SK-N-SH (cell line): ENCODE measurements at regions not wholly inside any gene's neighbourhood (a gene's known extent, or its start where the extent isn't known, plus 50 kb on each side); places are given as distances from the start of the nearest gene placed in this dataset.
A peak's percentile ranks its signal among the peaks of the same experiment; 100 is the strongest.

Source experiments
- CTCF ChIA-PET: fragments of 300-600, 350-600 bp; formaldehyde crosslinking; extraction: SDS; loops from one replicate; lab custom pipeline; 2021; lab: Yijun Ruan, JAX
- POLR2A ChIA-PET: fragments of 350-600 bp; sonication (Branson Sonifier 250); formaldehyde crosslinking; extraction: SDS; loops from one replicate; lab custom pipeline; 2020; ENCODE audit warnings: antibody characterized with exemption, inconsistent platforms; lab: Yijun Ruan, JAX
- DNase-seq: peaks from one replicate; pipeline ENCODE4 v3.0.0; 2012
- H2AFZ ChIP-seq: fragments of 200-600 bp; sonication (generic); 2 replicates; pipeline ENCODE4 v1.8.1; 2016; ENCODE audit warnings: antibody characterized with exemption, mild to moderate bottlenecking, low read depth
- H3F3A ChIP-seq: fragments of 200-600 bp; sonication (generic); replicated peaks from 2 replicates; pipeline ENCODE3; 2016; ENCODE audit warnings: antibody characterized with exemption, mild to moderate bottlenecking; ENCODE audit not compliant: insufficient read depth
- H3K27ac ChIP-seq, 2 experiments: fragments of 200-500 bp in 1 of 2; fragments of 200-600 bp in 1 of 2; sonication (Bioruptor generic) in 1 of 2; sonication (generic), shearing (Covaris generic) in 1 of 2; 2 replicates each; pipeline versions ENCODE4 v1.5.1 to v1.6.1; 2014 to 2016; ENCODE audit warnings: low read depth in 2 of 2, inconsistent platforms in 1 of 2, low read length in 1 of 2, mild to moderate bottlenecking in 1 of 2, mixed read lengths in 1 of 2
- H3K27me3 ChIP-seq: fragments of 200-600 bp; sonication (generic), shearing (Covaris generic); 2 replicates; pipeline ENCODE4 v1.6.1; 2016; ENCODE audit warnings: mixed run types; ENCODE audit not compliant: insufficient read depth
- H3K36me3 ChIP-seq, 2 experiments: fragments of 200-500 bp in 1 of 2; fragments of 200-600 bp in 1 of 2; sonication (Bioruptor generic) in 1 of 2; sonication (generic) in 1 of 2; replicated peaks in 1 of 2; 2 replicates each; pipeline versions ENCODE3 to v1.5.1; 2014 to 2016; ENCODE audit warnings: low read length in 1 of 2, mild to moderate bottlenecking in 1 of 2; ENCODE audit not compliant: insufficient read depth in 2 of 2, control insufficient read depth in 1 of 2
- H3K4me1 ChIP-seq, 2 experiments: fragments of 200-500 bp in 1 of 2; fragments of 200-600 bp in 1 of 2; sonication (Bioruptor generic) in 1 of 2; sonication (generic), shearing (Covaris generic) in 1 of 2; 2 replicates each; pipeline versions ENCODE4 v1.5.1 to v1.6.1; 2014 to 2016; ENCODE audit warnings: low read depth in 1 of 2, low read length in 1 of 2, mixed run types in 1 of 2; ENCODE audit not compliant: insufficient read depth in 2 of 2, control insufficient read depth in 1 of 2
- H3K4me2 ChIP-seq: fragments of 200-600 bp; sonication (generic), shearing (Covaris generic); 2 replicates; pipeline ENCODE4 v1.6.1; 2017; ENCODE audit warnings: mixed run types
- H3K4me3 ChIP-seq, 2 experiments: fragments of 200-500 bp in 1 of 2; fragments of 200-600 bp in 1 of 2; sonication (Bioruptor generic) in 1 of 2; sonication (generic), shearing (Covaris generic) in 1 of 2; 2 replicates each; pipeline versions ENCODE4 v1.5.1 to v1.8.1; 2014 to 2016; ENCODE audit warnings: low read depth in 2 of 2, inconsistent platforms in 1 of 2, low read length in 1 of 2, mild to moderate bottlenecking in 1 of 2, mixed read lengths in 1 of 2, moderate library complexity in 1 of 2
- H3K79me2 ChIP-seq: fragments of 200-600 bp; sonication (generic); 2 replicates; pipeline ENCODE4 v1.8.1; 2017; ENCODE audit warnings: mild to moderate bottlenecking; ENCODE audit not compliant: insufficient read depth
- H3K9ac ChIP-seq: fragments of 200-600 bp; sonication (generic); 2 replicates; pipeline ENCODE4 v1.6.1; 2017; ENCODE audit warnings: mixed run types
- H3K9me2 ChIP-seq: fragments of 200-600 bp; sonication (generic); 2 replicates; pipeline ENCODE4 v1.6.1; 2017; ENCODE audit warnings: mixed run types
- H3K9me3 ChIP-seq: fragments of 200-600 bp; sonication (generic); 2 replicates; pipeline ENCODE4 v1.6.1; 2017; ENCODE audit warnings: mixed run types, mild to moderate bottlenecking, moderate library complexity
- H4K20me1 ChIP-seq: fragments of 200-600 bp; sonication (generic); 2 replicates; pipeline ENCODE4 v1.6.1; 2017; ENCODE audit warnings: mild to moderate bottlenecking, mixed run types; ENCODE audit not compliant: insufficient read depth
- CHD2 ChIP-seq: fragments of 150-350 bp; IDR thresholded peaks from 2 replicates; pipeline ENCODE4 v1.6.1; 2018; ENCODE audit warnings: low read length; ENCODE audit not compliant: partially characterized antibody
- FOXJ3 ChIP-seq: sonication (generic); formaldehyde crosslinking; IDR thresholded peaks from 2 replicates; pipeline ENCODE4 v1.5.1; 2020; ENCODE audit warnings: mild to moderate bottlenecking, missing genetic modification reagents
- FOXM1 ChIP-seq: IDR thresholded peaks from 2 replicates; pipeline ENCODE4 v1.4.0; 2012; ENCODE audit warnings: low read depth, mild to moderate bottlenecking
- MAX ChIP-seq: IDR thresholded peaks from 2 replicates; pipeline ENCODE4 v1.4.0; 2012; ENCODE audit warnings: low read depth
- MEF2A ChIP-seq: IDR thresholded peaks from 2 replicates; pipeline ENCODE4 v1.4.0; 2012; ENCODE audit warnings: low read depth, borderline replicate concordance
- MXI1 ChIP-seq: IDR thresholded peaks from 2 replicates; pipeline ENCODE4 v1.6.1; 2012; ENCODE audit warnings: mild to moderate bottlenecking, low read depth, low read length, improper control_type of control experiment
- NFIC ChIP-seq: IDR thresholded peaks from 2 replicates; pipeline ENCODE4 v1.4.0; 2012; ENCODE audit warnings: borderline replicate concordance
- NRF1 ChIP-seq: IDR thresholded peaks from 2 replicates; pipeline ENCODE4 v1.6.1; 2012; ENCODE audit warnings: low read depth, mild to moderate bottlenecking, low read length
- POLR2AphosphoS5 ChIP-seq: IDR thresholded peaks from 2 replicates; pipeline ENCODE4 v1.6.1; 2012; ENCODE audit warnings: low read depth, low read length
- RAD21 ChIP-seq: IDR thresholded peaks from 2 replicates; pipeline ENCODE4 v1.6.1; 2012; ENCODE audit warnings: mild to moderate bottlenecking, low read length
- RCOR1 ChIP-seq: fragments of 150-350 bp; IDR thresholded peaks from 2 replicates; pipeline ENCODE4 v1.6.1; 2017; ENCODE audit warnings: antibody characterized with exemption, low read length
- RXRA ChIP-seq: IDR thresholded peaks from 2 replicates; pipeline ENCODE4 v1.4.0; 2012; ENCODE audit warnings: low read depth, mild to moderate bottlenecking, borderline replicate concordance
- TAF1 ChIP-seq: IDR thresholded peaks from 2 replicates; pipeline ENCODE4 v1.6.1; 2012; ENCODE audit warnings: low read depth, mild to moderate bottlenecking, low read length, moderate library complexity, borderline replicate concordance
- TEAD4 ChIP-seq: IDR thresholded peaks from 2 replicates; pipeline ENCODE4 v1.4.0; 2012; ENCODE audit warnings: mild to moderate bottlenecking, borderline replicate concordance; ENCODE audit not compliant: insufficient read depth
- WGBS: methylation state at CpG from one replicate; pipeline ENCODE4 v1.1.6; 2017; ENCODE audit warnings: low lambda C conversion rate; 5-methylcytosine and 5-hydroxymethylcytosine counted together
- TF ChIP-seq, protein P1 (sequence below): IDR thresholded peaks from 2 replicates; pipeline ENCODE4; 2012
- TF ChIP-seq, protein P2 (sequence below): IDR thresholded peaks from 2 replicates; pipeline ENCODE4 v1.4.0; 2012; ENCODE audit warnings: low read depth, borderline replicate concordance
- TF ChIP-seq, protein P3 (sequence below): IDR thresholded peaks from 2 replicates; pipeline ENCODE4 v1.4.0; 2012; ENCODE audit warnings: low read depth, borderline replicate concordance

- TF ChIP-seq CHD2 (no peak), MXI1 (no peak)
Observed at GRCh38 chr17:70344386-70345060, 175.2 kb downstream of the KCNJ2 start (continued).

- H3K4me3 ChIP-seq: no peak overlapping the region
- H3K9ac ChIP-seq: no peak overlapping the region
- no peaks in the 10 kb centered on the region for H3K36me3 ChIP-seq
- no peaks in the 10 kb centered on the region for H3K4me1 ChIP-seq
- DNase-seq: no peak
- H4K20me1 ChIP-seq: no peaks in the 10 kb centered on the region
- no peaks in the 10 kb centered on the region for H3K9me2 ChIP-seq
- ChIA-PET POLR2A (no interaction called here), CTCF (interaction anchor here (0.6 to 1.0 kb wide), 3 partner anchors 9 to 819 kb away, joined by 4 to 5 read pairs (median 4); no protein-coding TSS in a partner anchor)
- H3K79me2 ChIP-seq: no peaks in the 10 kb centered on the region
- H3F3A ChIP-seq: no peaks in the 10 kb centered on the region
- no peak for TF ChIP-seq POLR2AphosphoS5
- TF ChIP-seq, protein P1, sequence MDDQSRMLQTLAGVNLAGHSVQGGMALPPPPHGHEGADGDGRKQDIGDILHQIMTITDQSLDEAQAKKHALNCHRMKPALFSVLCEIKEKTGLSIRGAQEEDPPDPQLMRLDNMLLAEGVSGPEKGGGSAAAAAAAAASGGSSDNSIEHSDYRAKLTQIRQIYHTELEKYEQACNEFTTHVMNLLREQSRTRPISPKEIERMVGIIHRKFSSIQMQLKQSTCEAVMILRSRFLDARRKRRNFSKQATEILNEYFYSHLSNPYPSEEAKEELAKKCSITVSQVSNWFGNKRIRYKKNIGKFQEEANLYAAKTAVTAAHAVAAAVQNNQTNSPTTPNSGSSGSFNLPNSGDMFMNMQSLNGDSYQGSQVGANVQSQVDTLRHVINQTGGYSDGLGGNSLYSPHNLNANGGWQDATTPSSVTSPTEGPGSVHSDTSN: no peak
- TF ChIP-seq CHD2: no peak
- no peak for TF ChIP-seq RXRA
- TF ChIP-seq TEAD4: no peak
- TF ChIP-seq TAF1: no peak
- TF ChIP-seq, protein P2, sequence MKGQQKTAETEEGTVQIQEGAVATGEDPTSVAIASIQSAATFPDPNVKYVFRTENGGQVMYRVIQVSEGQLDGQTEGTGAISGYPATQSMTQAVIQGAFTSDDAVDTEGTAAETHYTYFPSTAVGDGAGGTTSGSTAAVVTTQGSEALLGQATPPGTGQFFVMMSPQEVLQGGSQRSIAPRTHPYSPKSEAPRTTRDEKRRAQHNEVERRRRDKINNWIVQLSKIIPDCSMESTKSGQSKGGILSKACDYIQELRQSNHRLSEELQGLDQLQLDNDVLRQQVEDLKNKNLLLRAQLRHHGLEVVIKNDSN: no peak
- TF ChIP-seq NFIC: no peak
- no peak for TF ChIP-seq MAX
- TF ChIP-seq MEF2A: no peak
- TF ChIP-seq RAD21: no peak
- no peak for TF ChIP-seq FOXM1
- TF ChIP-seq MXI1: no peak
- TF ChIP-seq FOXJ3 (CRISPR knock-in tag): no peak
- TF ChIP-seq, protein P3, sequence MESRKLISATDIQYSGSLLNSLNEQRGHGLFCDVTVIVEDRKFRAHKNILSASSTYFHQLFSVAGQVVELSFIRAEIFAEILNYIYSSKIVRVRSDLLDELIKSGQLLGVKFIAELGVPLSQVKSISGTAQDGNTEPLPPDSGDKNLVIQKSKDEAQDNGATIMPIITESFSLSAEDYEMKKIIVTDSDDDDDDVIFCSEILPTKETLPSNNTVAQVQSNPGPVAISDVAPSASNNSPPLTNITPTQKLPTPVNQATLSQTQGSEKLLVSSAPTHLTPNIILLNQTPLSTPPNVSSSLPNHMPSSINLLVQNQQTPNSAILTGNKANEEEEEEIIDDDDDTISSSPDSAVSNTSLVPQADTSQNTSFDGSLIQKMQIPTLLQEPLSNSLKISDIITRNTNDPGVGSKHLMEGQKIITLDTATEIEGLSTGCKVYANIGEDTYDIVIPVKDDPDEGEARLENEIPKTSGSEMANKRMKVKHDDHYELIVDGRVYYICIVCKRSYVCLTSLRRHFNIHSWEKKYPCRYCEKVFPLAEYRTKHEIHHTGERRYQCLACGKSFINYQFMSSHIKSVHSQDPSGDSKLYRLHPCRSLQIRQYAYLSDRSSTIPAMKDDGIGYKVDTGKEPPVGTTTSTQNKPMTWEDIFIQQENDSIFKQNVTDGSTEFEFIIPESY: no peak
- no peak for TF ChIP-seq NRF1
- TF ChIP-seq RCOR1: no peak
- 56% methylated on average over 2 of the region's 2 CpGs for WGBS
- H3K27me3 ChIP-seq: no peaks in the 10 kb centered on the region
- H3K4me2 ChIP-seq: peak overlapping the region; percentile 18; the same call in 1 of the 2 replicates
- H3K27ac ChIP-seq: no peak overlapping the region
- H2AFZ ChIP-seq: 0 out of 2 replicates have a peak overlapping the region, but pooled peaks have one; percentile 24
- H3K9me3 ChIP-seq: no peaks in the 10 kb centered on the region
Observed at GRCh38 chr17:70345061-70345460, 175.7 kb downstream of the KCNJ2 start.
